ENCODE measurements at regions not wholly inside any gene's neighbourhood (a gene's known extent, or its start where the extent isn't known, plus 50 kb on each side); places are given as distances from the start of the nearest gene placed in this dataset.

GRCh38 chr12:34343766-34344165 lies 321.5 kb downstream of the ALG10 start:
- Mint-ChIP-seq H3K36me3 (no peaks in the 10 kb centered on the region), H3K9me3 (ENCODE audit: low read depth) (no peaks in the 10 kb centered on the region), H3K4me3 (no peak overlapping the region), H3K27me3 (no peaks in the 10 kb centered on the region), H3K27ac (no peak overlapping the region), H3K4me1 (ENCODE audit: low read depth) (no peaks in the 10 kb centered on the region)

GRCh38 chr12:34344851-34345522 lies 322.7 kb downstream of the ALG10 start:
- H3K9me3 Mint-ChIP-seq (ENCODE audit: low read depth) = no peaks in the 10 kb centered on the region
- H3K27me3 Mint-ChIP-seq = no peaks in the 10 kb centered on the region
- no peaks in the 10 kb centered on the region for H3K36me3 Mint-ChIP-seq
- H3K27ac Mint-ChIP-seq = no peak overlapping the region
- H3K4me3 Mint-ChIP-seq = no peak overlapping the region
- H3K4me1 Mint-ChIP-seq (ENCODE audit: low read depth) = no peaks in the 10 kb centered on the region

GRCh38 chr12:34345801-34346200 lies 323.5 kb downstream of the ALG10 start:
- no peaks in the 10 kb centered on the region for H3K9me3 Mint-ChIP-seq (ENCODE audit: low read depth)
- H3K27ac Mint-ChIP-seq = no peak overlapping the region
- H3K36me3 Mint-ChIP-seq = no peaks in the 10 kb centered on the region
- H3K4me3 Mint-ChIP-seq = no peak overlapping the region
- no peaks in the 10 kb centered on the region for H3K4me1 Mint-ChIP-seq (ENCODE audit: low read depth)
- no peaks in the 10 kb centered on the region for H3K27me3 Mint-ChIP-seq

GRCh38 chr12:34346372-34347034 lies 324.2 kb downstream of the ALG10 start:
- no peaks in the 10 kb centered on the region for H3K36me3 Mint-ChIP-seq
- no peak overlapping the region for H3K4me3 Mint-ChIP-seq
- H3K27me3 Mint-ChIP-seq = no peaks in the 10 kb centered on the region
- H3K4me1 Mint-ChIP-seq (ENCODE audit: low read depth) = no peaks in the 10 kb centered on the region
- no peak overlapping the region for H3K27ac Mint-ChIP-seq
- no peaks in the 10 kb centered on the region for H3K9me3 Mint-ChIP-seq (ENCODE audit: low read depth)

- Mint-ChIP-seq H3K36me3 (no peaks in the 10 kb centered on the region), H3K27me3 (no peaks in the 10 kb centered on the region), H3K4me3 (no peak overlapping the region), H3K4me1 (ENCODE audit: low read depth) (no peaks in the 10 kb centered on the region), H3K27ac (no peak overlapping the region), H3K9me3 (ENCODE audit: low read depth) (no peaks in the 10 kb centered on the region)
These were observed 325.1 kb downstream of the ALG10 start for GRCh38 chr12:34347367-34347766.

- H3K27ac Mint-ChIP-seq = no peak overlapping the region
- no peaks in the 10 kb centered on the region for H3K27me3 Mint-ChIP-seq
- H3K36me3 Mint-ChIP-seq = no peaks in the 10 kb centered on the region
- H3K4me1 Mint-ChIP-seq (ENCODE audit: low read depth) = no peaks in the 10 kb centered on the region
- no peaks in the 10 kb centered on the region for H3K9me3 Mint-ChIP-seq (ENCODE audit: low read depth)
- H3K4me3 Mint-ChIP-seq = no peak overlapping the region
These were observed 325.8 kb downstream of the ALG10 start for GRCh38 chr12:34348064-34348463.

GRCh38 chr12:34348836-34349672 lies 326.8 kb downstream of the ALG10 start:
- no peaks in the 10 kb centered on the region for H3K27me3 Mint-ChIP-seq
- no peak overlapping the region for H3K4me3 Mint-ChIP-seq
- H3K27ac Mint-ChIP-seq = no peak overlapping the region
- no peaks in the 10 kb centered on the region for H3K9me3 Mint-ChIP-seq (ENCODE audit: low read depth)
- H3K36me3 Mint-ChIP-seq = no peaks in the 10 kb centered on the region
- no peaks in the 10 kb centered on the region for H3K4me1 Mint-ChIP-seq (ENCODE audit: low read depth)

- no peak overlapping the region for H3K4me3 Mint-ChIP-seq
- no peaks in the 10 kb centered on the region for H3K9me3 Mint-ChIP-seq (ENCODE audit: low read depth)
- H3K27ac Mint-ChIP-seq = no peak overlapping the region
- H3K36me3 Mint-ChIP-seq = no peaks in the 10 kb centered on the region
- H3K4me1 Mint-ChIP-seq (ENCODE audit: low read depth) = no peaks in the 10 kb centered on the region
- no peaks in the 10 kb centered on the region for H3K27me3 Mint-ChIP-seq
These were observed 327.3 kb downstream of the ALG10 start for GRCh38 chr12:34349673-34349961.

GRCh38 chr12:34350092-34351041 lies 328.1 kb downstream of the ALG10 start:
- H3K36me3 Mint-ChIP-seq = no peaks in the 10 kb centered on the region
- no peaks in the 10 kb centered on the region for H3K27me3 Mint-ChIP-seq
- H3K9me3 Mint-ChIP-seq (ENCODE audit: low read depth) = no peaks in the 10 kb centered on the region
- H3K4me1 Mint-ChIP-seq (ENCODE audit: low read depth) = no peaks in the 10 kb centered on the region
- H3K27ac Mint-ChIP-seq = no peak overlapping the region
- H3K4me3 Mint-ChIP-seq = no peak overlapping the region

GRCh38 chr12:34352098-34352497 lies 329.8 kb downstream of the ALG10 start:
- Mint-ChIP-seq H3K36me3 (no peaks in the 10 kb centered on the region), H3K4me1 (ENCODE audit: low read depth) (no peaks in the 10 kb centered on the region), H3K9me3 (ENCODE audit: low read depth) (no peaks in the 10 kb centered on the region), H3K27me3 (no peaks in the 10 kb centered on the region), H3K4me3 (no peak overlapping the region), H3K27ac (no peak overlapping the region)

- Mint-ChIP-seq H3K4me1 (ENCODE audit: low read depth) (no peaks in the 10 kb centered on the region), H3K27ac (no peak overlapping the region), H3K36me3 (no peaks in the 10 kb centered on the region), H3K9me3 (ENCODE audit: low read depth) (no peaks in the 10 kb centered on the region), H3K4me3 (no peak overlapping the region), H3K27me3 (no peaks in the 10 kb centered on the region)
These were observed 332.2 kb downstream of the ALG10 start for GRCh38 chr12:34354239-34355200.

GRCh38 chr12:34356233-34356987 lies 334.1 kb downstream of the ALG10 start:
- Mint-ChIP-seq H3K27me3 (no peaks in the 10 kb centered on the region), H3K4me3 (no peak overlapping the region), H3K9me3 (ENCODE audit: low read depth) (no peaks in the 10 kb centered on the region), H3K27ac (no peak overlapping the region), H3K36me3 (no peaks in the 10 kb centered on the region), H3K4me1 (ENCODE audit: low read depth) (no peaks in the 10 kb centered on the region)

GRCh38 chr12:34357791-34358190 lies 335.5 kb downstream of the ALG10 start:
- Mint-ChIP-seq H3K4me1 (ENCODE audit: low read depth) (no peaks in the 10 kb centered on the region), H3K36me3 (no peaks in the 10 kb centered on the region), H3K9me3 (ENCODE audit: low read depth) (no peaks in the 10 kb centered on the region), H3K27ac (no peak overlapping the region), H3K27me3 (no peaks in the 10 kb centered on the region), H3K4me3 (no peak overlapping the region)
